ENCODE measurements at regions not wholly inside any gene's neighbourhood (a gene's known extent, or its start where the extent isn't known, plus 50 kb on each side); places are given as distances from the start of the nearest gene placed in this dataset.

GRCh38 chr3:168828536-168828935 is 732.8 kb upstream of the GOLIM4 start:
- no peak for DNase-seq
- no peak for ATAC-seq
- H3K9me3 Mint-ChIP-seq: no peaks in the 10 kb centered on the region
- no peaks in the 10 kb centered on the region for H3K4me1 Mint-ChIP-seq (ENCODE audit: low read depth)
- H3K27me3 Mint-ChIP-seq (ENCODE audit: low read depth): no peaks in the 10 kb centered on the region
- H3K4me3 Mint-ChIP-seq: no peak overlapping the region
- H3K36me3 Mint-ChIP-seq (ENCODE audit: insufficient read depth): no peaks in the 10 kb centered on the region

GRCh38 chr3:168828014-168828413 is 732.3 kb upstream of the GOLIM4 start:
- Mint-ChIP-seq H3K4me1 (ENCODE audit: low read depth) (no peaks in the 10 kb centered on the region), H3K36me3 (ENCODE audit: insufficient read depth) (no peaks in the 10 kb centered on the region), H3K9me3 (no peaks in the 10 kb centered on the region), H3K27me3 (ENCODE audit: low read depth) (no peaks in the 10 kb centered on the region), H3K4me3 (no peak overlapping the region)
- ATAC-seq (no peak), DNase-seq (no peak)

GRCh38 chr3:168824107-168824506 is 728.4 kb upstream of the GOLIM4 start:
- no peaks in the 10 kb centered on the region for H3K9me3 Mint-ChIP-seq
- no peak for ATAC-seq
- no peaks in the 10 kb centered on the region for H3K4me1 Mint-ChIP-seq (ENCODE audit: low read depth)
- no peaks in the 10 kb centered on the region for H3K36me3 Mint-ChIP-seq (ENCODE audit: insufficient read depth)
- no peak overlapping the region for H3K4me3 Mint-ChIP-seq
- no peak for DNase-seq
- H3K27me3 Mint-ChIP-seq (ENCODE audit: low read depth): no peaks in the 10 kb centered on the region

- ATAC-seq: no peak
- Mint-ChIP-seq H3K36me3 (ENCODE audit: insufficient read depth) (no peaks in the 10 kb centered on the region), H3K4me1 (ENCODE audit: low read depth) (no peaks in the 10 kb centered on the region), H3K9me3 (no peaks in the 10 kb centered on the region), H3K4me3 (no peak overlapping the region), H3K27me3 (ENCODE audit: low read depth) (no peaks in the 10 kb centered on the region)
- DNase-seq: no peak
Measured at GRCh38 chr3:168823466-168823865, 727.7 kb upstream of the GOLIM4 start.

- Mint-ChIP-seq H3K4me1 (ENCODE audit: low read depth) (no peaks in the 10 kb centered on the region), H3K4me3 (no peak overlapping the region), H3K36me3 (ENCODE audit: insufficient read depth) (no peaks in the 10 kb centered on the region), H3K9me3 (no peaks in the 10 kb centered on the region), H3K27me3 (ENCODE audit: low read depth) (no peaks in the 10 kb centered on the region)
- no peak for ATAC-seq
- no peak for DNase-seq
Measured at GRCh38 chr3:168820810-168821415, 725.2 kb upstream of the GOLIM4 start.

GRCh38 chr3:168817177-168817576 is 721.5 kb upstream of the GOLIM4 start:
- ATAC-seq (no peak), DNase-seq (no peak)
- Mint-ChIP-seq H3K36me3 (ENCODE audit: insufficient read depth) (no peaks in the 10 kb centered on the region), H3K27me3 (ENCODE audit: low read depth) (no peaks in the 10 kb centered on the region), H3K9me3 (no peaks in the 10 kb centered on the region), H3K4me3 (no peak overlapping the region), H3K4me1 (ENCODE audit: low read depth) (no peaks in the 10 kb centered on the region)

- Mint-ChIP-seq H3K4me1 (ENCODE audit: low read depth) (no peaks in the 10 kb centered on the region), H3K4me3 (no peak overlapping the region), H3K9me3 (no peaks in the 10 kb centered on the region), H3K36me3 (ENCODE audit: insufficient read depth) (no peaks in the 10 kb centered on the region), H3K27me3 (ENCODE audit: low read depth) (no peaks in the 10 kb centered on the region)
- DNase-seq (no peak), ATAC-seq (no peak)
Measured at GRCh38 chr3:168815946-168816345, 720.2 kb upstream of the GOLIM4 start.

- Mint-ChIP-seq H3K4me1 (ENCODE audit: low read depth) (no peaks in the 10 kb centered on the region), H3K36me3 (ENCODE audit: insufficient read depth) (no peaks in the 10 kb centered on the region), H3K9me3 (no peaks in the 10 kb centered on the region), H3K4me3 (no peak overlapping the region), H3K27me3 (ENCODE audit: low read depth) (no peaks in the 10 kb centered on the region)
- ATAC-seq (no peak), DNase-seq (no peak)
Measured at GRCh38 chr3:168813225-168813802, 717.6 kb upstream of the GOLIM4 start.

GRCh38 chr3:168812234-168812633 is 716.5 kb upstream of the GOLIM4 start:
- ATAC-seq (no peak), DNase-seq (no peak)
- H3K9me3 Mint-ChIP-seq: no peaks in the 10 kb centered on the region
- H3K36me3 Mint-ChIP-seq (ENCODE audit: insufficient read depth): no peaks in the 10 kb centered on the region
- H3K4me1 Mint-ChIP-seq (ENCODE audit: low read depth): no peaks in the 10 kb centered on the region
- no peak overlapping the region for H3K4me3 Mint-ChIP-seq
- no peaks in the 10 kb centered on the region for H3K27me3 Mint-ChIP-seq (ENCODE audit: low read depth)

GRCh38 chr3:168808596-168808995 is 712.9 kb upstream of the GOLIM4 start:
- no peaks in the 10 kb centered on the region for H3K9me3 Mint-ChIP-seq
- no peaks in the 10 kb centered on the region for H3K4me1 Mint-ChIP-seq (ENCODE audit: low read depth)
- no peaks in the 10 kb centered on the region for H3K36me3 Mint-ChIP-seq (ENCODE audit: insufficient read depth)
- H3K4me3 Mint-ChIP-seq: no peak overlapping the region
- DNase-seq: no peak
- no peaks in the 10 kb centered on the region for H3K27me3 Mint-ChIP-seq (ENCODE audit: low read depth)
- ATAC-seq: no peak

GRCh38 chr3:168807448-168807847 is 711.7 kb upstream of the GOLIM4 start:
- no peak for ATAC-seq
- no peak overlapping the region for H3K4me3 Mint-ChIP-seq
- H3K27me3 Mint-ChIP-seq (ENCODE audit: low read depth): no peaks in the 10 kb centered on the region
- H3K9me3 Mint-ChIP-seq: no peaks in the 10 kb centered on the region
- no peak for DNase-seq
- H3K4me1 Mint-ChIP-seq (ENCODE audit: low read depth): no peaks in the 10 kb centered on the region
- no peaks in the 10 kb centered on the region for H3K36me3 Mint-ChIP-seq (ENCODE audit: insufficient read depth)

- Mint-ChIP-seq H3K36me3 (ENCODE audit: insufficient read depth) (no peaks in the 10 kb centered on the region), H3K27me3 (ENCODE audit: low read depth) (no peaks in the 10 kb centered on the region), H3K4me3 (no peak overlapping the region), H3K9me3 (no peaks in the 10 kb centered on the region), H3K4me1 (ENCODE audit: low read depth) (no peaks in the 10 kb centered on the region)
- no peak for ATAC-seq
- DNase-seq: no peak
Measured at GRCh38 chr3:168806871-168807270, 711.1 kb upstream of the GOLIM4 start.

- H3K4me3 Mint-ChIP-seq: no peak overlapping the region
- H3K9me3 Mint-ChIP-seq: no peaks in the 10 kb centered on the region
- H3K4me1 Mint-ChIP-seq (ENCODE audit: low read depth): no peaks in the 10 kb centered on the region
- no peaks in the 10 kb centered on the region for H3K36me3 Mint-ChIP-seq (ENCODE audit: insufficient read depth)
- DNase-seq: no peak
- no peaks in the 10 kb centered on the region for H3K27me3 Mint-ChIP-seq (ENCODE audit: low read depth)
- ATAC-seq: no peak
Measured at GRCh38 chr3:168803536-168803935, 707.8 kb upstream of the GOLIM4 start.

GRCh38 chr3:168802766-168803165 is 707.0 kb upstream of the GOLIM4 start:
- ATAC-seq (no peak), DNase-seq (no peak)
- no peaks in the 10 kb centered on the region for H3K9me3 Mint-ChIP-seq
- H3K27me3 Mint-ChIP-seq (ENCODE audit: low read depth): no peaks in the 10 kb centered on the region
- H3K36me3 Mint-ChIP-seq (ENCODE audit: insufficient read depth): no peaks in the 10 kb centered on the region
- no peaks in the 10 kb centered on the region for H3K4me1 Mint-ChIP-seq (ENCODE audit: low read depth)
- no peak overlapping the region for H3K4me3 Mint-ChIP-seq

- Mint-ChIP-seq H3K36me3 (ENCODE audit: insufficient read depth) (no peaks in the 10 kb centered on the region), H3K4me3 (no peak overlapping the region), H3K27me3 (ENCODE audit: low read depth) (no peaks in the 10 kb centered on the region), H3K4me1 (ENCODE audit: low read depth) (no peaks in the 10 kb centered on the region), H3K9me3 (no peaks in the 10 kb centered on the region)
- DNase-seq: no peak
- ATAC-seq: no peak
Measured at GRCh38 chr3:168801794-168802193, 706.1 kb upstream of the GOLIM4 start.
